HG02943 (cell line): ENCODE measurements at regions not wholly inside any gene's neighbourhood (a gene's known extent, or its start where the extent isn't known, plus 50 kb on each side); places are given as distances from the start of the nearest gene placed in this dataset.

Experiments used
- ATAC-seq: cut with Tn5 transposase; IDR thresholded peaks from one replicate; pipeline ENCODE4 v1.9.1; 2021; ENCODE audit warnings: mild to moderate bottlenecking, low read depth, moderate library complexity; ENCODE audit not compliant: unreplicated experiment

DNA sequence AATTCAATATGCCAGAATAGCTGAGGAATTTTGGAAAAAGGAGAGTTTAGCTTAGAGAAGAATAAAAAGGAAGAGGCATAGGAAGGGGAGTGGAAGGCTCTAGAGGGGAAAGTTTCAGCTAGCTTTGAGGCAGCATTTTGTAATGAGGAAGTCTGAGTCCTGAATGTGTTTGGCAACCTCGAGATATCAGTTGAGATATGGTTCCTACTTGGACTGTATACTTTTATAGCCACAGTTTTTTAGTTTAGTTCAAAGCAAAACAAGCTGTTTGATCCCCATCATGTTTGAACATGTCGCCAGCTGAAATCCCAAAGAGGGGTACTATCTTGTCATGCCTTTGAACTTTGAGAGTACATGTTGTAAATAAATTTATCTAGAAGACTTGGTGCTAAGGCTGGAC lies 559.0 kb upstream of the FTMT start:
- no peak for ATAC-seq

DNA sequence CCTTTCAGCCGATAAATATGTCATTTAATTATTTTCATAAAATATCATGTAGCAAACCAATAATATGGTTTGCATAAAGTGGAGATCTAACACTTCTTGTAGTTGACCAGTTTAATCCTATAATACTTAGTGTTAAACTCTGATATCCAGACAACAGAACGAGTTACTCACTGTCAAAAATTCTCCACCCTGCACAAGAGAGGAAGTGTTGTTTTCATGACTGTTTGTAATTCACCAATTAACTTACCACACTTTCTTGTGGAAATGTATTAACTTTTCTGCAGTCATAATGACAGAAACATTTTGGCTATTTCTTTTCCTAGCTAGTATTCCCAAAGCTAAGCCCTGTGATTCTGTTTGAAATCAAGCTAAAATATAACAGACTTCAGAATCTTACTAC lies 555.3 kb upstream of the FTMT start:
- ATAC-seq, result no peak

DNA sequence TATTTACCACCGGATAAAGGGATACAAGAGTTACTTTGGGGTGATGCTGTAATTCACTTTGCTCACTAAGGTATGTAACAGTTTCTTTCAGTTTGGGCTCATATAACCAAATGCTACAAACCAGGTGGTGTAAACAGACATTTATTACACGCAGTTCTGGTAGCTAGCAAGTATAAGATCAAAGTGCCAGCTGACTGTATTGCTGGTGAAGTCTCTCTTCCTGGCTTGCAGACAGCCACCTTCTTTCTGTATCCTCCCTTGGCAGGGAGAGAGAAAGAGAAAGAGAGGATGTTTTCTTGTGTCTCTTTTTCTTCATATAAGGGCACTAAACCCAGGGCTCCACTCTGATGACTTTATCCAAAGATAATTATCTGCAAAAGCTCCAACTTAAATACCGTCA lies 552.5 kb upstream of the FTMT start:
- no peak for ATAC-seq

DNA sequence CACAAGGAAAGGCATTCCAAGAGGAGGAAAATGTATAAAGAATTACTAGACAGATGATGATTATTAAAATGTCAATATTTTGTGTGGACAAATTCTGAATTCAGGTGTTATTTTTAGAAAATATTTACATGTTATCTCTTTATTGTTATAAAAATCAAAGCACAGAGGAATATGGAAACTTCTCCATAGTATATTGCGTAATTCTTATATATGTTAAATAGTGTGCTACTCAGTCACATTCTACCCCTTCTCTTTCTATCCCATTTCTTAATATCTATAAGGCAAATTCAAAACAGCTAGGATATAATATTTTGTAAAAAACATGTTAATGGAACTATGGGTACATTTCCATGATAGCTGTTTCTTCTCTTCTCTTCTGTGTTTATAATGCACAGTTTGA lies 546.8 kb upstream of the FTMT start:
- ATAC-seq, result no peak

DNA sequence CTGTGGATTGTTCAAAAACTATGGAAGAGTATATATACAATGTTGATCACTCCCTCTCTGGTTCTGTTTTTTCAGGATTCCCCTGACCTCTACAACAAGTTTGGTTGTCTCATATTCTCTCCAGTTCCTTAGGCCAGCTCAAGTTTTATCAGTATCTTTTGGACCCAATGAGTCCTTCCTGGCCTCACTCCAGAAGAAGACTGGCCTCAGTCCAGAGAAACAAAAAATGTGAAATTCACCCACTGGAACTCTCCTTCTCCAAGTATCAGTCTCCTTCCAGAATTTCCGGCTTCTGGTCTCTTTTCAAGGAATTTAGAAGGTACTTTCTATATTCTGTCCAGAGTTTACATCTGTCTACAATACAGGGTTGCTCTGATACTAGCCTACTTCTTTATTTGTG lies 537.8 kb upstream of the FTMT start:
- ATAC-seq, result no peak

DNA sequence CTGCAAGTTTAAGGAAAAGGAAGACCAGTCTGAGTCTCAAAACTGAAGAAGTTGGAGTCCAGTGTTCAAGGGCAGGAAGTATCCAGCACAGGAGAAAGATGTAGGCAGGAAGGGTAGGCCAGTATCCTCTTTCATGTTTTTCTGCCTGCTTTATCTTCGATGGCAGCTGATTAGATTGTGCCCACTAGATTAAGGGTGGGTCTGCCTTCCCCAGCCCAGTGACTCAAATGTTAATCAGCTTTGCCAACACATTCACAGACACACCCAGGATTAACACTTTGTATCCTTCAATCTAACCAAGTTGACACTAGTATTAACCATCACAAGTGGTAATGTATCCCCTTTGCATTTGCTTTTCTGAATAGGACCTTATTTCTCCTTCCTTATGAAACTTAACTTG lies 535.9 kb upstream of the FTMT start:
- no peak for ATAC-seq

DNA sequence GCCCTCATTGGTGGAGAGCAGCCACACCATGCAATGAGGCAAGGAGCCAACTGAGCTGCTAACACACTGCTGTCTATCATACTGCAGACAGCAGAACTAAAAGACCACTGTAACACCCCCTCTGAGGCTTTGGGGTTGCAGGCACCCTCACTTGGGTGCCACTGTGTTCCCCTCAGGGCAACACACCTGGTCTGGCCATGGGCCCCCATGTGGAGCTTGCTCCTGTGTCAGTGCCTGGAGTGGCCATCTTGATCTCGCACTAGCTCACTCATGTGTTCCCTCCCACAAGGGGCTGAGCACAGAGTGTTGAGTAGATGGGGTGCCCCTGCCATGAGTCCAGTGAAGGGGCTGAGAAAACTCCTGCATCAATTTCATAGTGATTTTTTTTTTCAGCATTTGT lies 532.4 kb upstream of the FTMT start:
- ATAC-seq, result no peak

DNA sequence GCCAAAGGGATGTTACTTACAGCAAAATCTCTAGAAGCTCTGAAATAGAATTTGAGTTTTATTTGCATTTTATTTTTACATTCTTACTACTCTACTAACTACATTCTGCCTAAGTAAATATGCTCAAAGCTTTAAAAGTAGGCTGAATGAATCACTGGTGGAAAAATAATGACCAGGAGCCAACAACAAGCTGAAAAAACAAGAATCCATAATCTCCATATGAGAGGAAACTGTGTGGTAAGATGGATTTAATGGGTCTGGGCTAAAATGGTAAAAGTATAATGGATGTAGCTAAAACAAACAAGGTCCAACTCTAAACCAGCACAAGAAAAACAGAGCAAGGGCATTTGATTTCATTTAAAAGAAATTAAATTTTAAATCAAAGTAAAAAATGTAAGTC lies 525.8 kb upstream of the FTMT start:
- no peak for ATAC-seq

DNA sequence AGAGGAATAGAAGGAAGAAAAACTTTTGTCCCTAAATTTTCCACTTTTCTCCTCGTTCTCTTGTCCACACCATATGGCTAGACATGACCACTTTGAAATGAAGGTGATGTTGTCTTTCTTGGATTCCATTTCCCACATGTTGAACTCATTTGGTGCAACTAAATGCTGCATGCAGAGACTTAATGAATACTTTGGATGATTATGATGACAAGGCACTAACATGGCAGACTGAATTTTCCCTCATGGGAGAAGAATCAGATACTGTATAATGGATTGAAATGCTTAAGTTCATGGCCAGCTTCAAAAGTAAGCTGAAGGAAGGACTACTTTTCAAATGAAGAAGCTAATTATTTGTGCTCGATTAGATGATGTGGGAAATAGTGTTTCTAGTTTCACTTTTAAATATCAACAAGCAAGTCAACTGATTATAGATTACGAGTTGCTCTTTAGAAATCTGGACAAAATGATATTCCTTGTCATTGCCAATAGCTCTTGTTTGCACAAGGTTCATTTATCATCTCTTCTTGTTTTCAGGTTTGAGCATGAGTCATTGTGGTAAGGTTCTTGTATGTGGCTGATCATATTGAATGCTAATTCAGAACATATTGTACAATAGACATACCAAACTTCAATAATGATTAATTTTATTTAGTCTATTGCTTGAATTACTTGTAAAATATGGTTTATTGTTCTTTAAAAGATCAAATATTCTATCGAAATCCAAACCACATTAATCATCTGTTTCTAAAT lies 501.3 kb upstream of the FTMT start:
- ATAC-seq, result no peak

DNA sequence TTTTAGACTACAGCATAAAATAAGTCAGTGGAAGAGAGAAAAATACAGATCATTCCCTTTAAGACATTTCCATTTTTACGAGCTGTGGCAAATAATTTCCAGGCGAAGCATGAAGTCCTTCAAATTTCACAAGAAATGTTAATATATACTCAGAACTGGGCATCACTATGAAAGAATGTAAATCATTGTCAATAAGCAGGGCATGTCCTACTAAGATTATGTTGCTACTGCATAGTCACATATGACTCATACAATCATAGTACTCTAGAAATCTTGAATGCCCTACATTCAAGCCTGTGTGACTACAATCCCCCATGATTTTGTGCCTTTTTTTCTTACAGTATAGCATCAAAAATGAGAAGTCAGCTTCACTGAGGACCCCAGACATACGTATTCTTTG lies 485.2 kb upstream of the FTMT start:
- ATAC-seq, result no peak

DNA sequence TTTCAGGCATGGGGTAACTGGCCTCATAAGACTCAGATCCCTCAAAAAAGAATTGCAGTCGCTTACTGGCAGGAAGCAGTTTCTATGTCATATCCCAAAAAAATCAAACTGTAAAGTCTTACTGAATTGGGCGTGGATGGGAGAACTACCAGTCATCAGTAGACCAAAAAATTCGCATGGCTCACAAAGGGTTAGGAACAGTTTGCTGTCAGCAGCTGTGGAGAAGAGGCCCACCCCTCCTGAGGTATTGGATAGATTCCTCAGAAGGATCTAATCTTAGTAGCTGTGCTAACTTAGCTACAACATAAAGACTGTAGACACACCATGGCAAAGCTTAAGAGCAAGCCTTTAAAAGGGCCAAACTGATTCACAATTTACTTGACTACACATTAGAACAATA lies 478.3 kb upstream of the FTMT start:
- no peak for ATAC-seq

DNA sequence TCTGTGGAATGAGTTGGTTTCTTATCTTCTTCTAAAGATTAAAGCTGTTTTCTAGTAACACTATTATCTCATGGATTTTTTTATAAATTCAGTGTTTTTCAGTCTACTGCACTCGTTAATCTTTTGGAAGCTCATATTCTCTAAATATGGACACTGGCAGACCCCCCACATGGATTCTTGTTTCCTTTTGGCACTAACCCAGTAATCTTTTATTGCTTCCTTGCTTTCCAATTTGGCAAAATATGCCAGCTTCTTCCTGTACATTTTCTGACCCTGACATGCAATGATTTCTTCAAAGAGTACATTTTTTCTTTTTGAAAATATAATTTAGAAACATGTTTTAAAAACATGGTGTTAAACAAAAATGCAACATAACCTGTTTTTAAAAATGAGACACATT lies 474.2 kb upstream of the FTMT start:
- no peak for ATAC-seq

DNA sequence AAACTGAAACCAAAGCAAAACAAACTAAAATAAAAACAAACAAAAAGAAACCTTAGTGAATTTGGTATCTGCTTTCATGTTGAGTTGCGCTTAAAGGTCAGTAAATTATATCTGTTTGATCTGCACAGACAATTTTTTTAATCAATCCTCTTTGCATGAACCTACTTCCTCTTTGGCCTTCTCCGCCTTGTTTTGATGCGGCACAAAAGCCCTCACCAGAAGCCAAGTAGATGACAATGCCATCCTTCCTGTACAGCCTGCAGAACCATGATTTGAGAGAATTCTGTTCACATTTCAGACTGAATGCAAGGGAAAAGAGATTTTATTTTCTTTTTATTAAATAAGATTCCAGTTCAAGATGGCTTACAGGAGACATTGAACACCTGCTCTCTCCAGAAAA lies 473.6 kb upstream of the FTMT start:
- no peak for ATAC-seq

DNA sequence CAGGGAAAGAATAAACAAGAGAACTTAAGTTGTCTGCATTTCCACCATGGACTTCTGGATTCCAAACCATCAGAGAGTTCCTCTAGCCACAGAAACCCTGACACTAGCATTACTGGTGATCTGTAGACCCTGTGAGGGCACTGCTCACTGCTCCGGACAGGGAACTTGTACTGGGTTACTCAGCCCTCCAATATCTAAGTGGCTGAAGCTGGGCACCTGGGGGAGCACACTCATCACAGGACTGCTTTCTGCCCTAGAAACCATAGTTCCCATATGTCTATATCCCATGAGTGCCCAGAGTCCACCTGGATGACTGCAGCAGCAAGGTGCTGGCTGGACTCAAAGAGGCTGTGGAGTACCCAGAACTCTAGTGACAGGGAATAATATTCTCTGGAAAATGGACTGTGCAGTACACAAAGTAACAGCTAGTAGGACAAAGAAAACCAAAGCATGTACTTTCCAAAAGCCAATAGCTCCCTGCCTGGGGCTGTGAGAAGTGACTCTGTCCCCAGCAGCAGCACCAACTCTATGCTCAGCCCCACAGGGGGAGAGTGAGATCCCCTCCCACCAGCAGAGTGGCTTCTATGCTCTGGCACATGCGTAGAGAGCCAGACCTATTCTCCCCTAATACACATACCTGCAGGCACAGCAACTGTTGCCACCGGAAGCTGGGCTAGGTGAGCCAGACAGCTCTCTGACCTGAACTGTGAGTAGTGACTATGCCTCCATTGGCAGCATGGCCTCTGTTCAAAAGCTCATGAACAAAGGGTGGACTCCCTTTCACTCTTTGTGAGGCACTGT lies 472.9 kb upstream of the FTMT start:
- no peak for ATAC-seq

DNA sequence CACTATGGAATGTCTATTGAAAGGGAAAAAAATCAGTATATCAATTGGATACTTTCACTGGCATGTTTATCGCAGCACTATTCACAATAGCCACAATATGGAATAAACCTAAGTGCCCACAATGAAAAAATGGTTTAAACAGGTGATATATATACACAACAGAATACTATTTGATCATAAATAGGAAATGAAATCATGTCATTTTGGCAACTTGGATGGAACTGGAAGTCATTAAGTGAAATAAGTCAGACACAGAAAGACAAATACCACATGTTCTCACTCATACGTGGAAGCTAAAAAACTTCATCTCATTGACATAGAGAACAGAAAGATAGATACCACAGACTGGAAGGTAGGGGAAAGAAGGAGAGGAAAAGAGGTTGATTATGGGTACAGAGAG lies 471.6 kb upstream of the FTMT start:
- ATAC-seq, result no peak

DNA sequence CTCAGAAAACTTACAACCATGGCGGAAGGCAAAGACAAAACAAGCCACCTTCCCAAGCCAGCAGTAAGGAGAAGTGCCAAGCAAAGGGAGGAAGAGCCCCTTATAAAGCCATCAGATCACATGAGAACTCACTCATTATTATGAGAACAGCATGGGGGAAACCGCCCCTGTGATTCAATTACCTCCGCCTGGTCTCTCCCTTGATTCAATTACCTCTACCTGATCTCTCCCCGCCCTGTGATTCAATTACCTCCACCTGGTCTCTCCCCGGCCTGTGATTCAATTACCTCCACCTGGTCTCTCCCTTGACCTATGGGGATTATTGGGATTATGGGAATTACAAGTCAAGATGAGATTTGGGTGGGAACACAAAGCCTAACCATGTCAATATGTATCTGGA lies 467.3 kb upstream of the FTMT start:
- ATAC-seq, result no peak

DNA sequence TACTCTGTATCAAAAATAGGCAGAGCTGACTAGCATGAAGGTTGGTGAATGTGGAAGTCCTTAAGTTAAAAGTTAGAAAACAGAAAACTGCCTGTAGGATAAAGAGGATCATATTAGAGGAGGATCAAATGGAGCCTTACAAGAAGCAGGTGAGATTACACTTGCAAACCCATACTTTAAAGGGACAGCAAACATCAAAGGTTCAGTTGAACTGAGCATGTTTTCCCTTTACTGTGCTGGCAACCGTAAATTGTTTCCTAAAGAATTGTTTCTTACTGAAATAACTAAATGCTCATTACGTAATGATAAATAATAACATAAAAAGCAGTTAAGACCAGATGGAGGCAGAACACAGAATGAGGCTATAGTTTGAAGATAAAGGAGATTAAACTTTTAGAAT lies 465.3 kb upstream of the FTMT start:
- no peak for ATAC-seq

DNA sequence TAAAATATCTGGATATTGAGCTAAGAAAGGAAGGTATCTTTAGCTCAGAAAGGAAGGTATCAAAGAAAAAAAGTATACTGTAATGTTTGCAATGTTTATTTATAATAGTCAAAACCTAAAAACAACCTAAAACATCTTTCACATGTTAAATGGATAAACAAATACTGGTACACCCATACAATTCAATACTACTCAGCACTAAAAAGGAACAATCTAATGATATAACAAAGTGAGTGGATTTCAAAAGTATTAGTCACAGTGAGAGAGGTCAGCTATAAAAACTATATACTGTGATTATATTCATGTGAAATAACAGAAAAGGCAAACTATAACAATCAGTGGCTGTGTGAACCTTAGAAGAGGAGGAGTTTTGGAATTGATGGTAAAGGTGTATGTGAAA lies 455.0 kb upstream of the FTMT start:
- ATAC-seq, result no peak

DNA sequence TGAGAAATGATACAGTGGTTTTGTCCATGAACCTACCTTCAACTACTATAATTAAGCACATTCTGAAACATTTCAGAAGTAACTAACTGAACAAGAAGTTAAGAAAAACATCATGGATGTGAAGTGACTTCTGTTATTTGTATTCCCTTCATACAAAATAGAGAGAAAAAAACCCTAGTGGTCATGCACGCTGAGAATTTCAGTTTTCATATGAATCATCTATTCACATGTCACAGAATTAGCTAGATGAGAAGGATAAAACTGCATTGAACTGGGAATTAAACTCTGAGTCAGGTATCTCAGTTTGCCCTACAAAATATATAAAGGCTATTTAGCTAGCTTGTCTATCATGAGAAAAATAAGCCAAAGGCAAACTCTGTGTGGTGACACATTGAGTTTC lies 451.8 kb upstream of the FTMT start:
- no peak for ATAC-seq

DNA sequence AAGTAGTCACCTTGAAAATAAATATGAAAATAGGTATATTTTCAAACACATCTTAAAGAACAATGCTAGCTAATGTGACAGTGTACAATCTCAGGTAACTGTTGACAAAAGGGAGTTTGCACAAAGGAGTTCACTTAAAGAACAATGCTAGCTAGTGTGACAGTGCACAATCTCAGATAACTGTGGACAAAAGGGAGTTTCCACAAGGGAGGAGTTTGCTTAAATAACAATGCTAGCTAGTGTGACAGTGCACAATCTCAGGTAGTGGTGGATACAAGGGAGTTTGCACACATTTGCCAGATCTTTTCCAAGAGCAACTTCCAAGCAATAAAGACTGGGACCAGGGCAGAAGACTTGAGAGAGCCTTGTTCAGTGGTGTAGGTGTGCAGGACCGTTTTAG lies 442.9 kb upstream of the FTMT start:
- ATAC-seq, result no peak

DNA sequence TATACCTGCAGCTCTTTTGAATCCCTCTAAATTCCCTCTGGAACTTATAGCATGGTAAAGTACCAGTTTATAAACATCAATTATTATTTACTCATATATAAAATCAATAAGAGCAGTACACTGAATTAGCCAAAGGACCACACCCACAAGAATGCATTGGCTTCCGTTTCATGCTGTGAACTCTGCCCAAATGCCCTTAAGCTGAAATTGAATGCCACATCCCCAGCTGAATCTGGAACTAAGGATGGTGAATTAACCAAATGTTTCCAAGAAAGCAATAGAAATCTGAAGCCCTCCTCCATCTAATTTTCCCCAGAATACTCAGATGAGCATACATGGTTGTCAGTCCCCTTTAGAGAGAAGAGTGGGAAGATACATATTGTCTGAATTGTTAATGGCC lies 436.4 kb upstream of the FTMT start:
- no peak for ATAC-seq

DNA sequence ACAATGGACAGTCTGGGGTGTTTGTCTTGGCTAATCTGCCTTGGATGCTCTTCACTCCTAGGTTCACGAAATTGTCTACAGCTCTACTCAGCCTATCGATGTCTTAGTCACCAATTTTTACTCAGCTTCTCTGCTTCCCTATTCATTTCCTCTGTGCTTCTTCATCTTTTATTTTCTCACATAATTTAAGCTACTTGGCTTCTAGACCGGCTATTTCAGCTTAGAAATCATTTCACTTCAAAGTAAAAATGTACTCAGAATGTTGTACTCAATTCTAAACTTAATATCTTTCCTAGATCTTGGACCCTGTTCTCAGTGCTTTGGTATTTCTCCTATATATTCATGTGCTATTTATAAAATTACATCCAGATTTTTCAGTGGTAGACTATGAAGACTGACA lies 430.0 kb upstream of the FTMT start:
- ATAC-seq, result no peak
